T-helper 1 cell treated with Interleukin-12 subunit alpha and Interleukin-12 subunit beta and Interleukin-4 antibody, amounts not matched to agents 30 μg/mL and 1 μg/mL, for 36 hours (primary cell): ENCODE measurements at regions not wholly inside any gene's neighbourhood (a gene's known extent, or its start where the extent isn't known, plus 50 kb on each side); places are given as distances from the start of the nearest gene placed in this dataset.

Experiments
- H3K27ac Mint-ChIP-seq: one replicate; pipeline ENCODE4 v1.8.0; 2021; ENCODE audit warnings: mild to moderate bottlenecking, mixed read lengths
- H3K27me3 Mint-ChIP-seq: one replicate; pipeline ENCODE4 v1.8.0; 2021; ENCODE audit warnings: low read depth, mixed read lengths
- H3K36me3 Mint-ChIP-seq: one replicate; pipeline ENCODE4 v1.8.0; 2021; ENCODE audit warnings: low read depth, mixed read lengths
- H3K4me1 Mint-ChIP-seq: one replicate; pipeline ENCODE4 v1.8.0; 2021; ENCODE audit warnings: low read depth, mixed read lengths
- H3K4me3 Mint-ChIP-seq: one replicate; pipeline ENCODE4 v1.8.0; 2021; ENCODE audit warnings: mild to moderate bottlenecking, moderate library complexity, mixed read lengths
- H3K9me3 Mint-ChIP-seq: one replicate; pipeline ENCODE4 v1.8.0; 2021; ENCODE audit warnings: mixed read lengths

DNA sequence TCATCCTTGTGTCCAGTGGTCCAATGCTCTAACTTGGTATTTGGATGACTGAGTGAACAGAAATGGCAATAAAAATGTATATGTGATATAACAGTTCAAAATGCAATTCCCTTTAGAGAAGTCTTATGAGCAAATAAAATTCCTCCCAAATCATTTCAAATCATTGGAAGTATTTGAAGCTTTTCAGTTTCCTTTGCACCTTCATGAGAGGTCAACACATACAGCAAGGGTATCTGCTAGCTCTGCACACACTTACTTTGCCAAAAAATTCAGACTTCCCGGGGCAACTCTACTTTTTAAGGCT, 423.7 kb downstream of the ATP23 start:
- Mint-ChIP-seq H3K9me3 (no peaks in the 10 kb centered on the region), H3K4me1 (no peaks in the 10 kb centered on the region), H3K36me3 (no peaks in the 10 kb centered on the region), H3K27me3 (no peaks in the 10 kb centered on the region), H3K4me3 (no peak overlapping the region), H3K27ac (no peak overlapping the region)

DNA sequence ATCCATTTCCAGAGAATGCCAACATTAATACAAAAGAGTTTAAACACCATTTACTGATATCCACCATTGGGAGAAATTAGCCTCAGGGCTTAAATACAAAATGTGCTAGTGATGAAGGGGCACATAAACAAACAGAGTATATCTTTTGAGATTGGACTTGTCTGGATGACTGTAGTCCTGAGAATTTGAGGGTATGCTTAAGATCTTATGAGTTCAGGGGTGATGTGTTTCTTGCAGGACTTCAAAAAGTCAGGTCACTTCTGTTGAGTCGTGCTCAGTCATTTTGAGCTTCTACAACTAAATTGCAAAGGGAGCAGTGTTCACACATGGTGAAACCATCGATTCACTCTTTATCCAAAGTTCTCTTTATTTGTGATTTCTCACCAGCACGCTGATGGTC, 425.7 kb downstream of the ATP23 start:
- Mint-ChIP-seq H3K4me1 (no peaks in the 10 kb centered on the region), H3K36me3 (no peaks in the 10 kb centered on the region), H3K4me3 (no peak overlapping the region), H3K27ac (no peak overlapping the region), H3K9me3 (no peaks in the 10 kb centered on the region), H3K27me3 (no peaks in the 10 kb centered on the region)

DNA sequence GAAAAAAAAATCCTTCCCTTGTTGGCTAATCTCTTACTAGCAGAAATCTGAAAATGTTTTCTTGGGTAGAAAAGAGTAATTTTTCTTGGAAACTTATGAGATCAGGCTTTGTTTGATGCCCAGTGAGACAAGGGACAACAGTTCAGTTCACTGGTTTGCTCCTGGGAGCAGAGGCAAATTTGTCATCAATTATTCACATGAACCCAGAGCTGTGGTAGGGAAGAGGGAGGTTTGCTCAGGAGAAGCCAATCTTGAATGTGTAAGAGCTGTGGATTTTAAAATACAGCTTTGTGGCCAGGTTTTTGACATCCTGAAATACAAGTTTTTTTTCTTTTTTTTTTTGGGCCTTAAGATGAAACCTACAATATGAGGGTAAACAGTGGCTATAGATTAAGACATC, 426.6 kb downstream of the ATP23 start:
- no peaks in the 10 kb centered on the region for H3K36me3 Mint-ChIP-seq
- no peak overlapping the region for H3K27ac Mint-ChIP-seq
- H3K4me1 Mint-ChIP-seq = no peaks in the 10 kb centered on the region
- no peaks in the 10 kb centered on the region for H3K27me3 Mint-ChIP-seq
- no peak overlapping the region for H3K4me3 Mint-ChIP-seq
- no peaks in the 10 kb centered on the region for H3K9me3 Mint-ChIP-seq

DNA sequence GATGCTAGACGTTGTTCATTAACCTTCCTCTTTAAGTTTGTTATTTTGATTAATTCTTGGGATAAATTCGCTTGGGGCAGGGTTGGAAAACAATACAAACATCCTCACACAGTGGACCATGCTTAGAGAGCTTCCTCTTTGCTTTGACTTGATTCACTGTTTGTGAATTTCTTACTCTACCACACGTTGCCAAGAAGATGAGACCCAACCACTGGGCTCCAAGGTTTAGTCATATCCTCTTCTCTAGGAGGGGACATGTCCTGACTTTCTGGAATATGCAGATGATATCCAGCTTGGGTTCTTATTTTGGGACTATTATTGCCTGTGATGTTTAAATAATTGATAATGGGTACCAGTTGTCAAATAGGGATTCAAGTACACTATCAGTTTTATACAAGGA, 428.2 kb downstream of the ATP23 start:
- Mint-ChIP-seq H3K27me3 (no peaks in the 10 kb centered on the region), H3K36me3 (no peaks in the 10 kb centered on the region), H3K4me3 (no peak overlapping the region), H3K9me3 (no peaks in the 10 kb centered on the region), H3K27ac (no peak overlapping the region), H3K4me1 (no peaks in the 10 kb centered on the region)

DNA sequence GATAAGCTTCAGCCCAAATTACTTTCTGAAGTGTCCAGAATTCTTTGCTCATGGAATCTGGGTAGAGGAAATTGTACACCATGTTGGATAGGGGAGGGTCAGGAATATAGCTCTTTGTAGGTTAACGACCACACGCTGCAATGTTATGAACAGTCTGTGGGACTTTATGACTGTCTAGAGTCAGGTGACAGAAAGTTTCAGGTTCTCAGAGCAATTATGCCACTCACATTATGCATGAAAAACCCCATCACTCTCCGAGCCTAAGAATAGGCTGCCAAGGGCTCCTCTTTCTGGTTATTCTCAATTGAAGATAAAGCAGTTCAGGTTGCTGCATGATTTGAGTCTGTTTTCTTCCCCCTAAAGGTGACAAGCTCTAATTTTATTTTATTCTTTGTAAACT, 430.9 kb downstream of the ATP23 start:
- Mint-ChIP-seq H3K4me3 (no peak overlapping the region), H3K27me3 (no peaks in the 10 kb centered on the region), H3K36me3 (no peaks in the 10 kb centered on the region), H3K27ac (no peak overlapping the region), H3K9me3 (no peaks in the 10 kb centered on the region), H3K4me1 (no peaks in the 10 kb centered on the region)

DNA sequence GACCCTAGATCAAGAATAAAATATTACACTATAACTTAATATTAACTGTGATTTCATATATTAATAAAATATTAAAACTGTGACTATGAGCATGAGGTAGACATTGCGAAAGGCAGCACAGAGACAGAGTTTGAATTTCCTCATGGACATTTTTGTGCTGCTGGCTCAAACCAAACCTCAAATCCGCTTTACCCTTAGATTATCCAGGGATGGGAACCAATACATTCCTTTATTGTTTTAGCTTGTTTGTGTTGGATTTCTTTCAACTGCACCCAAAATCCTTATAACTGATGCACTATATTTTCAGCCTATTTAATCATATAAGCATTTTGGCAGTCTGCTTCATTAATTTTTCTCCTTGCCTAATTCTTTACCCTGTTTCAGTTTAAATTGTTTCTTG, 436.7 kb downstream of the ATP23 start:
- no peaks in the 10 kb centered on the region for H3K9me3 Mint-ChIP-seq
- H3K36me3 Mint-ChIP-seq = no peaks in the 10 kb centered on the region
- H3K4me3 Mint-ChIP-seq = no peak overlapping the region
- no peaks in the 10 kb centered on the region for H3K4me1 Mint-ChIP-seq
- H3K27ac Mint-ChIP-seq = no peak overlapping the region
- peaks cover 3% of the 10 kb centered on the region for H3K27me3 Mint-ChIP-seq

DNA sequence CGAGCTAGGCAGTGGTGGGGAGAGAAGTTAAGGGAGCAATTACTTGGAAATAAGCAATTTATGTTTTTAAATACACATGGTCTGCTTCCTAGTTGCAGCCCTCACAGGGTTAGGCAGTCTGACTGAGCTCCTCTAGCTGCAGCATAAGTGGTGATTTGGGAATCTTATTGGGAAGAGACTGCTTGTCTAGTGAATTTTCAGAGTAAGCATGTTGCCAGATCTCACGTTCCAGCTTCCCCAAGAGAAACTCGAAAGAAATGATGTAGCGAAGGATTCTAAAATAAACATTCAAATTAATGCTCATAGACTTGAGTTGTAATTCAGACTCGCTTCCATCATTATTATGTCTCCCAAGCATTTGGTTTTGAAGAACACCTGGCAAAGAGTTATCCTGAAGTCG, 440.2 kb downstream of the ATP23 start:
- H3K9me3 Mint-ChIP-seq = no peaks in the 10 kb centered on the region
- H3K27ac Mint-ChIP-seq = no peak overlapping the region
- H3K4me3 Mint-ChIP-seq = no peak overlapping the region
- H3K36me3 Mint-ChIP-seq = no peaks in the 10 kb centered on the region
- no peaks in the 10 kb centered on the region for H3K4me1 Mint-ChIP-seq
- H3K27me3 Mint-ChIP-seq = peaks cover 31% of the 10 kb centered on the region

DNA sequence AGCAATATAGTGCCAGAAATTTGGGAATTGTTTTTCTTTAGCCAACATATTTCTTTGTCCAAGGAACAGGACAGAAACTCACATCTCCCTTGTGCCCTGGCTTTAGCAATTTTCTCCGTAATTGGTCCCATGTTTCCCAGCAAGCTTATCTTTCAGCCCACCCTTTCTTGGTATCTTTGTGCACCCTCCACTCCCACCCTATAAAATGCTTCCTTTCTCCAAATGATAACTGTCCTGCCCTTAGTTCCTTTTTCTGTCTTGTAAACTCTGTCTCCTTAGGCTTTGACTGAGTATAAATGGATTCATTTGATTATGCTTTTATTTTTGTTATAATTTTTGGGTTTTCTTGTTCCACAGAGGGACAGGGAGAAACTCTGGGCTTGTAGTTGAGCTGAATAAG, 442.8 kb downstream of the ATP23 start:
- no peaks in the 10 kb centered on the region for H3K9me3 Mint-ChIP-seq
- H3K4me1 Mint-ChIP-seq = no peaks in the 10 kb centered on the region
- H3K4me3 Mint-ChIP-seq = no peak overlapping the region
- no peaks in the 10 kb centered on the region for H3K36me3 Mint-ChIP-seq
- no peak overlapping the region for H3K27ac Mint-ChIP-seq
- peaks cover 31% of the 10 kb centered on the region for H3K27me3 Mint-ChIP-seq

DNA sequence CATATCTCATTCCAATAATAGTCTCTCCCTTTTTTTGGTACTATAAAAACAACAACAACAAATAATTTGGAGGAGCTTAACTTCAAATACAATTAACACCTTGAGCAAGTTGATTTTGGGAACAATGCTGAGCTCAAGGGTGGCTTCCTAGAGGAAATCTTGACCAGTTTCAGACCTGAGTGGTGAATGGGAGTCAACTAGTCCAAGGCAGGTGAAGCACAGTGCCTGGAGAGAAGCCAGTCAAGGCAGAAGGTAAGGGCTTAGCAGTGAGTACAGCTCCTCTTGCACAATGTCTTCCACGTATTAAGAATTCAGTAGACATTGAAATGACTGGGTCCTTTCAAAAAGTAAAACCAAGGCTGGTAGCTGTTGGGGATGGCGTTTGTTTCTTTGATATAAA, 444.8 kb downstream of the ATP23 start:
- no peaks in the 10 kb centered on the region for H3K9me3 Mint-ChIP-seq
- H3K36me3 Mint-ChIP-seq = no peaks in the 10 kb centered on the region
- H3K4me1 Mint-ChIP-seq = no peaks in the 10 kb centered on the region
- no peak overlapping the region for H3K27ac Mint-ChIP-seq
- no peak overlapping the region for H3K4me3 Mint-ChIP-seq
- peaks cover 31% of the 10 kb centered on the region for H3K27me3 Mint-ChIP-seq

DNA sequence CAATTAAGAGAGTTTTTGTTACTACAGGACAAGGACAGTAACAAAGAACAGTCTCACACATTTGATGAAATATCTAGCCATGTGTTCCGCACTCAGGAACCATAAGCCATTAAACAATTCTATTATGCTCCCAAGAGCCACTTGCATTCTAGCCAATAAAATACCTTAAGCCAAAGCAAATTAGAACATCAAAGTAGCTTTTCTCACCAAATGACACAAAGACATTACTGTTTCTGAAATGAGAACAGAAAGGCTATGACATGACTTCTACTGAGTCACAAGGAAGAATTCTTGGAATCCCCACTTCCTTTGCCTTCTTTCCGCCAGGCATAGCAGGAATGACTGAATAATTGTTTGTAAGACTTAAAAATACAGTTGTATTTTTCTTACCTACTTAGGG, 445.8 kb downstream of the ATP23 start:
- H3K27ac Mint-ChIP-seq = no peak overlapping the region
- H3K4me1 Mint-ChIP-seq = no peaks in the 10 kb centered on the region
- H3K36me3 Mint-ChIP-seq = no peaks in the 10 kb centered on the region
- H3K4me3 Mint-ChIP-seq = no peak overlapping the region
- peaks cover 31% of the 10 kb centered on the region for H3K27me3 Mint-ChIP-seq
- no peaks in the 10 kb centered on the region for H3K9me3 Mint-ChIP-seq

DNA sequence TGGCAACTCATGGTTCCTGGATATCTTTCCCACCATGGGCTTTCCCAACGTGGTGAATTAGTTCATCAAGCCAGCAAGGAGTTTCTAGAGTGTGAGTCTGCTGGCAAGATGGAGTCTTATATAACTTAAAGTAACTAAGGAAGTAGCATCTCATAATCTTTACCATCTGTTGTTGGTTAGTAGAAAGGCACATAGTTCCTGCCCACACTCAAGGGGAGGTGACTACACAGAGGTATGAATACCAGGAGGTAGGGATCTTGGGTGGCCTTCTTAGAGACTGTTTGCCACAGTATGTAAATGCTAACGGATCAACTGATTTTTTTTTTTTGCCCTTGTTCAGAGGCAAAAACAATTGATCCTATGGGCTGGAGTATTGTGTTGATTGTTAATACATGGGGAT, 446.9 kb downstream of the ATP23 start:
- H3K27ac Mint-ChIP-seq = no peak overlapping the region
- no peaks in the 10 kb centered on the region for H3K9me3 Mint-ChIP-seq
- H3K4me3 Mint-ChIP-seq = no peak overlapping the region
- H3K4me1 Mint-ChIP-seq = no peaks in the 10 kb centered on the region
- no peaks in the 10 kb centered on the region for H3K36me3 Mint-ChIP-seq
- H3K27me3 Mint-ChIP-seq = peaks cover 27% of the 10 kb centered on the region

DNA sequence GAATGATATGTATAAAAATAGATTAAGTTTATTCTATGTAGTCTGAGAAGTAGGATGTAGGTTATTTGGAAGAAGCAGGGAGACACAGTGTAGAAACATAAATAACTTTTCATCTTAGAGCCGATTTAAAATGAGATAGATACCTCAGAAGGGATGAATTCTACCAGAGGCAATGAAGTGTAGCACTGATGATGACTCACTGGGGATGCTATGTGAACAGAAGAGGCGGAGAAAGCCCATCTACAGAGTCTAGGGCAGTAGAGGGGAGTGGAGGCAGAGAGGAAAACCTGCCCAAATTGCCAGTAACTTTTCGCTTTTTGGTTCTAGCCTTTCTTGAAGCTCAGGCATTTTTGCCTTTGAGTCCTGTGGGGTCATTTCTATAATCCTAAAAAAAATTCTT, 451.8 kb downstream of the ATP23 start:
- no peaks in the 10 kb centered on the region for H3K4me1 Mint-ChIP-seq
- no peaks in the 10 kb centered on the region for H3K9me3 Mint-ChIP-seq
- H3K27me3 Mint-ChIP-seq = no peaks in the 10 kb centered on the region
- no peak overlapping the region for H3K4me3 Mint-ChIP-seq
- H3K36me3 Mint-ChIP-seq = no peaks in the 10 kb centered on the region
- H3K27ac Mint-ChIP-seq = no peak overlapping the region

DNA sequence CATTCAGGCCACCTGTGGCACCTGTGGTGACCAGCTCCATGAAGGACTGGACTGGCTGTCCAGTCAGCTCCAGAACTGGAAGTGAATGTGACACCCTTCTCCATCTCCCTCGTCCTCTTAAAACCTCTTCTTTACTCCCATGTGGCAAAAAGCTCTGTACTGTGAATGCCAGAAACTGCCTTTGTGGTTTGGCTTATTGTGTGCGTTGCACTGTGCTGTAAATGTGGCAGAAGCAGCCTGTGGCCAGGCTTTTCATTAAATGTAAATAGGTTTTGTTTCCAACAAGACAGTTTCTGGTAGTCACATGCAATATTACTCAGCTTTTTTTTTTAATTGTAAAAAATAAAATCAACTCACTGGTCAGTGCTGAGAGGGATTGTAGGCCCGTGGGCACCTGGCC, 453.7 kb downstream of the ATP23 start:
- Mint-ChIP-seq H3K9me3 (no peaks in the 10 kb centered on the region), H3K27ac (no peak overlapping the region), H3K27me3 (no peaks in the 10 kb centered on the region), H3K4me3 (no peak overlapping the region), H3K4me1 (no peaks in the 10 kb centered on the region), H3K36me3 (no peaks in the 10 kb centered on the region)

DNA sequence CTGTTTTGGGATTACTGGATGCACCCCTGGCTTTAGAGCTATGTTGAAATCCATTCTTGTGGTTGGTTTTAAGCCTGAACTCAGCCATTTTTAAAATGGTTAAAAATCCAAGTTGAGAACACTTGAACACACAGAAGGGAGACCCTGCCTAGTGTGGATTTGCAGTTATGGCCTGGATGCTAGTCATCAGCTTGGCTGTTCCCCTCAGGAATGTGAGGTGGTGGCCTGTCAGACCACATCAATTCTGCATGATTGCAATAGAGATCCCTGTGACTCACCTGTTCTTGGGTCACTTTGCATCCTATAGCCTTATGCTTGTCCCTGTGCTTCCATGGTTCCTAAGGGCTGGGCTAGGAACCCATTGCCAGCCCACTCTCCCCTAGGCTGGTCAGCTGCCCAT, 454.1 kb downstream of the ATP23 start:
- H3K9me3 Mint-ChIP-seq = no peaks in the 10 kb centered on the region
- H3K36me3 Mint-ChIP-seq = no peaks in the 10 kb centered on the region
- H3K4me3 Mint-ChIP-seq = no peak overlapping the region

DNA sequence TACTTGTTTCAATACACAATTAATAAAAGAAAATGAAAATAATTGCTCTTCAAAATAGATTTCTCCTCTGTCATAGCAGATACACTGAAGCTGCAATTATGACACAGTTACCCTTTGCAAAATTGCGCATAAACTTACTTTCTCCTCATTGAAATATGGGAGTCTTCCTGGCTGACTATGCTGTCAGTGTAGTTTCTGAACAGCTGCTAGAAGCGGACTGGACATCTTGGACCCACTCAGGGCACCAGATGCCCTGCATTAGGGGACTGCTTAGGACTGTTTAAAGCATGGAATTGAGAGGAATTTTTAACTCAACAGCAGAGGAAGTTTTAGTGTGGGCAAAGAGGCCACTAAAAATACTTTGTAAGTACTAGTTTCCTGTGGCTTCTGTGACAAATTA, 454.9 kb downstream of the ATP23 start:
- Mint-ChIP-seq H3K36me3 (no peaks in the 10 kb centered on the region), H3K9me3 (no peaks in the 10 kb centered on the region), H3K27me3 (no peaks in the 10 kb centered on the region), H3K4me1 (no peaks in the 10 kb centered on the region), H3K27ac (no peak overlapping the region), H3K4me3 (no peak overlapping the region)

More for the DNA sequence above, 454.1 kb downstream of the ATP23 start:
- no peaks in the 10 kb centered on the region for H3K27me3 Mint-ChIP-seq
- no peak overlapping the region for H3K27ac Mint-ChIP-seq
- no peaks in the 10 kb centered on the region for H3K4me1 Mint-ChIP-seq

DNA sequence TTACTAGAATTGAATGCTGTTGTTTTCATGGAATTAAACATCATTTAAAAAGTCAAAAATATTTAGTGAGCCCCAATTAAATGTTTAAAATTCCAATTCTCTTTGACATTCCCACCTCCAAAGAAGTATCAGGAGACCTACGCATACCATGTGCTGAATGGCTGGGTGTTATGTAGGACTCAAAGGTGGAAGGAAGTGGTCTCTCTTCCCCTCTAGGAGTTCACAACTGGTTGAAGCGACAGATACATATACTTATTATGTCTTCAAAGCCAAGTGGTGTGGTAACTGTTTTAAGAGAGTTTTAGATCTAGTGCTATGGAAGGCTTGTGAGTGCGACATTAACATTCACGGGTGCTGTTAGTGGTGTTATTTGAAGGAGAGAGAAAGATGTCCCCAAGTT, 464.0 kb downstream of the ATP23 start:
- H3K36me3 Mint-ChIP-seq = no peaks in the 10 kb centered on the region
- H3K4me3 Mint-ChIP-seq = no peak overlapping the region
- peaks cover 12% of the 10 kb centered on the region for H3K27me3 Mint-ChIP-seq
- no peak overlapping the region for H3K27ac Mint-ChIP-seq
- H3K4me1 Mint-ChIP-seq = no peaks in the 10 kb centered on the region
- no peaks in the 10 kb centered on the region for H3K9me3 Mint-ChIP-seq
